Keratinocyte (primary cell): ENCODE measurements at regions not wholly inside any gene's neighbourhood (a gene's known extent, or its start where the extent isn't known, plus 50 kb on each side); places are given as distances from the start of the nearest gene placed in this dataset.
A peak's percentile ranks its signal among the peaks of the same experiment; 100 is the strongest.

Source experiments
- DNase-seq: peaks from one replicate; pipeline ENCODE4 v3.0.0-alpha.2; 2011; ENCODE audit warnings: low read depth, missing footprints, low spot score
- FAIRE-seq: peaks from 2 replicates; lab custom pipeline; 2011; peaks lifted over from hg19 to GRCh38; lab: Jason Lieb, UNC
- H2AFZ ChIP-seq: 2 replicates; pipeline ENCODE4 v1.6.0; 2012; ENCODE audit warnings: low read length, control low read depth, inconsistent platforms; ENCODE audit not compliant: control insufficient read depth
- H3K27ac ChIP-seq: 2 replicates; pipeline ENCODE4 v1.5.1; 2011; ENCODE audit warnings: low read length; ENCODE audit not compliant: control insufficient read depth, insufficient read depth
- H3K27me3 ChIP-seq: 3 replicates; pipeline ENCODE4 v1.6.0; 2011; ENCODE audit warnings: low read length; ENCODE audit not compliant: control insufficient read depth, insufficient read depth; ENCODE audit errors: extremely low read depth
- H3K36me3 ChIP-seq, 2 experiments: 2 replicates in 1 of 2; 3 replicates in 1 of 2; pipeline ENCODE4 v1.5.1; 2011; ENCODE audit warnings: low read length in 2 of 2, mild to moderate bottlenecking in 1 of 2; ENCODE audit not compliant: control insufficient read depth in 2 of 2, insufficient read depth in 2 of 2; ENCODE audit errors: extremely low read depth in 1 of 2
- H3K4me1 ChIP-seq: 3 replicates; pipeline ENCODE4 v1.5.1; 2011; ENCODE audit warnings: low read length; ENCODE audit not compliant: control insufficient read depth, insufficient read depth; ENCODE audit errors: extremely low read depth
- H3K4me2 ChIP-seq: 3 replicates; pipeline ENCODE4 v1.6.0; 2011; ENCODE audit warnings: low read depth, low read length; ENCODE audit not compliant: control insufficient read depth, insufficient read depth; ENCODE audit errors: extremely low read depth
- H3K4me3 ChIP-seq, 3 experiments: fragments of 200-600 bp in 1 of 3; sonication (generic) in 1 of 3; 2 replicates in 2 of 3; 3 replicates in 1 of 3; pipeline ENCODE4 v1.5.1; 2011 to 2016; ENCODE audit warnings: low read length in 3 of 3, mild to moderate bottlenecking in 3 of 3, control low read depth in 2 of 3, inconsistent platforms in 1 of 3, low read depth in 1 of 3, mixed read lengths in 1 of 3, mixed run types in 1 of 3, moderate library complexity in 1 of 3; ENCODE audit not compliant: control insufficient read depth in 2 of 3, insufficient read depth in 2 of 3; ENCODE audit errors: extremely low read depth in 1 of 3
- H3K79me2 ChIP-seq: 2 replicates; pipeline ENCODE4 v1.6.0; 2012; ENCODE audit warnings: low read length; ENCODE audit not compliant: control insufficient read depth, insufficient read depth
- H3K9ac ChIP-seq: 3 replicates; pipeline ENCODE4 v1.6.0; 2011; ENCODE audit warnings: low read length; ENCODE audit not compliant: control insufficient read depth, insufficient read depth; ENCODE audit errors: extremely low read depth
- H3K9me1 ChIP-seq: 3 replicates; pipeline ENCODE4 v1.6.0; 2011; ENCODE audit warnings: low read length; ENCODE audit not compliant: control insufficient read depth, insufficient read depth; ENCODE audit errors: extremely low read depth
- H3K9me3 ChIP-seq: 2 replicates; pipeline ENCODE4 v1.5.1; 2012; ENCODE audit warnings: low read depth, low read length; ENCODE audit not compliant: control insufficient read depth
- H4K20me1 ChIP-seq: 3 replicates; pipeline ENCODE4 v1.6.0; 2011; ENCODE audit warnings: low read length; ENCODE audit not compliant: control insufficient read depth, insufficient read depth; ENCODE audit errors: extremely low read depth
- CTCF ChIP-seq, 3 experiments: IDR thresholded peaks in 1 of 3; conservative IDR thresholded peaks in 1 of 3; optimal IDR thresholded peaks in 1 of 3; 2 replicates in 2 of 3; 3 replicates in 1 of 3; pipeline versions ENCODE3 to v1.5.1; 2011; ENCODE audit warnings: low read length in 3 of 3, mild to moderate bottlenecking in 3 of 3, moderate library complexity in 2 of 3, control low read depth in 1 of 3, inconsistent platforms in 1 of 3; ENCODE audit not compliant: insufficient read depth in 2 of 3; ENCODE audit errors: extremely low read depth in 1 of 3
- EZH2 ChIP-seq: IDR thresholded peaks from one replicate; pipeline ENCODE4 v1.6.1; 2012; ENCODE audit warnings: inconsistent platforms, mild to moderate bottlenecking, low read length, moderate library complexity
- dilution Hi-C: fragments of 300-500 bp; cut with MboI; formaldehyde crosslinking; loops from one replicate; pipeline ENCODE4 v1.7.0; 2020; ENCODE audit warnings: low sequenced_read_pairs; ENCODE audit not compliant: extremely low pct_ligation_motif_present

GRCh38 chr6:100230115-100230952 lies 234.4 kb downstream of the SIM1 start:
- Histone ChIP-seq H3K9me3 (no peaks in the 10 kb centered on the region), H3K27ac (peak overlapping the region; percentile 11), H3K36me3 (no peaks in the 10 kb centered on the region), H3K27me3 (no peaks in the 10 kb centered on the region), H2AFZ (peak overlapping the region; percentile 27), H3K9me1 (no peaks in the 10 kb centered on the region), H3K4me1 (peaks cover 26% of the 10 kb centered on the region), H3K9ac (no peak overlapping the region), H3K4me2 (peak overlapping the region; percentile 23), H3K4me3 (no peak overlapping the region), H3K79me2 (no peaks in the 10 kb centered on the region), H4K20me1 (no peaks in the 10 kb centered on the region)
- DNase-seq, result no peak
- FAIRE-seq, result no peak
- TF ChIP-seq EZH2, result no peak
- no peak for TF ChIP-seq CTCF (optimal IDR thresholded peaks at IDR 0.05 in 1 of 3, IDR thresholded peaks at IDR 0.05 in 1 of 3, conservative IDR thresholded peaks at IDR 0.05 in 1 of 3; ENCODE audit: extremely low read depth in 1 of 3, insufficient read depth in 2 of 3, low read length in 3 of 3)
- dilution Hi-C loops, result no loop called here

GRCh38 chr6:100229512-100229911 lies 235.2 kb downstream of the SIM1 start:
- H3K4me1 ChIP-seq, result peaks cover 26% of the 10 kb centered on the region
- FAIRE-seq (no peak), DNase-seq (no peak)
- no peaks in the 10 kb centered on the region for H3K27me3 ChIP-seq
- no peak overlapping the region for H3K4me3 ChIP-seq
- H3K36me3 ChIP-seq, result no peaks in the 10 kb centered on the region
- TF ChIP-seq EZH2 (no peak), CTCF (optimal IDR thresholded peaks at IDR 0.05 in 1 of 3, IDR thresholded peaks at IDR 0.05 in 1 of 3, conservative IDR thresholded peaks at IDR 0.05 in 1 of 3; ENCODE audit: extremely low read depth in 1 of 3, insufficient read depth in 2 of 3, low read length in 3 of 3) (no peak)
- peak overlapping the region; percentile 93 for H3K4me2 ChIP-seq
- H3K27ac ChIP-seq, result peak overlapping the region; percentile 56
- no peaks in the 10 kb centered on the region for H3K79me2 ChIP-seq
- no peaks in the 10 kb centered on the region for H3K9me3 ChIP-seq
- H4K20me1 ChIP-seq, result no peaks in the 10 kb centered on the region
- dilution Hi-C loops, result no loop called here
- no peaks in the 10 kb centered on the region for H3K9me1 ChIP-seq
- peak overlapping the region; percentile 94 for H2AFZ ChIP-seq
- no peak overlapping the region for H3K9ac ChIP-seq
